ENCODE measurements at regions not wholly inside any gene's neighbourhood (a gene's known extent, or its start where the extent isn't known, plus 50 kb on each side); places are given as distances from the start of the nearest gene placed in this dataset.

GRCh38 chr1:213440766-213441165, 389.7 kb downstream of the RPS6KC1 start:
- no peak for TF ChIP-seq POLR2AphosphoS5 (IDR thresholded peaks at IDR 0.05; ENCODE audit: low read depth, low read length)
- TF ChIP-seq FOXP2 (optimal IDR thresholded peaks at IDR 0.05; ENCODE audit: borderline replicate concordance, extremely low read depth, extremely low read length, insufficient read depth) = no peak
- no peak for TF ChIP-seq REST (IDR thresholded peaks at IDR 0.05; ENCODE audit: insufficient read depth in 1 of 2, low read depth in 2 of 2, low read length in 2 of 2)
- no peak for TF ChIP-seq TAF1 (IDR thresholded peaks at IDR 0.05; ENCODE audit: borderline replicate concordance, insufficient read depth, low read length)
- TF ChIP-seq SIN3A (IDR thresholded peaks at IDR 0.05; ENCODE audit: borderline replicate concordance, insufficient read depth, low read length) = no peak

- TF ChIP-seq POLR2AphosphoS5 (IDR thresholded peaks at IDR 0.05; ENCODE audit: low read depth, low read length) (no peak), TAF1 (IDR thresholded peaks at IDR 0.05; ENCODE audit: borderline replicate concordance, insufficient read depth, low read length) (no peak), FOXP2 (optimal IDR thresholded peaks at IDR 0.05; ENCODE audit: borderline replicate concordance, extremely low read depth, extremely low read length, insufficient read depth) (no peak), SIN3A (IDR thresholded peaks at IDR 0.05; ENCODE audit: borderline replicate concordance, insufficient read depth, low read length) (no peak), REST (IDR thresholded peaks at IDR 0.05; ENCODE audit: insufficient read depth in 1 of 2, low read depth in 2 of 2, low read length in 2 of 2) (no peak)
Measured at GRCh38 chr1:213443415-213443814, 392.4 kb downstream of the RPS6KC1 start.

DNA sequence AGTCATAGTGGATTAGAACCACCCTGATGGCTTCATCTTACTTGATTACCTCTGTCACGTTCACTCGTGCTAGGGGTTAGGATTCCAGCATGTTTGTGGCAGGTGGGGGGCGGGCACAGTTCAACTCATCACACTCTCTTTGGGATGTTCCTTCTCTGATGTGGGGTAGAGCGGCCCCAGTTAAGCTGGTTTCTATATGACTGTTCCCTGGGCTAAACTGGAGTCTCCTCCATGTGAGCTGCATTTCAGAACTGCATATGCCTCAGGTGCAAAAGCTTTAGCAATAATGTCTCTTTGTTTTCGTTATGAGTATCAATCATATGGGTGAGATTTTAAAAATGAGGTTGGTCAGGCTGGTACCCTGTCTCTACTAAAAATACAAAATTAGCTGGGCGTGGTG, 393.2 kb downstream of the RPS6KC1 start:
- TF ChIP-seq REST (IDR thresholded peaks at IDR 0.05; ENCODE audit: insufficient read depth in 1 of 2, low read depth in 2 of 2, low read length in 2 of 2) (no peak), FOXP2 (optimal IDR thresholded peaks at IDR 0.05; ENCODE audit: borderline replicate concordance, extremely low read depth, extremely low read length, insufficient read depth) (no peak), SIN3A (IDR thresholded peaks at IDR 0.05; ENCODE audit: borderline replicate concordance, insufficient read depth, low read length) (no peak), TAF1 (IDR thresholded peaks at IDR 0.05; ENCODE audit: borderline replicate concordance, insufficient read depth, low read length) (no peak), POLR2AphosphoS5 (IDR thresholded peaks at IDR 0.05; ENCODE audit: low read depth, low read length) (no peak)

- TF ChIP-seq TAF1 (IDR thresholded peaks at IDR 0.05; ENCODE audit: borderline replicate concordance, insufficient read depth, low read length) = no peak
- no peak for TF ChIP-seq REST (IDR thresholded peaks at IDR 0.05; ENCODE audit: insufficient read depth in 1 of 2, low read depth in 2 of 2, low read length in 2 of 2)
- TF ChIP-seq POLR2AphosphoS5 (IDR thresholded peaks at IDR 0.05; ENCODE audit: low read depth, low read length) = no peak
- no peak for TF ChIP-seq SIN3A (IDR thresholded peaks at IDR 0.05; ENCODE audit: borderline replicate concordance, insufficient read depth, low read length)
- no peak for TF ChIP-seq FOXP2 (optimal IDR thresholded peaks at IDR 0.05; ENCODE audit: borderline replicate concordance, extremely low read depth, extremely low read length, insufficient read depth)
Measured at GRCh38 chr1:213446496-213446895, 395.5 kb downstream of the RPS6KC1 start.

- TF ChIP-seq POLR2AphosphoS5 (IDR thresholded peaks at IDR 0.05; ENCODE audit: low read depth, low read length) = no peak
Measured at GRCh38 chr1:213448360-213448759, 397.3 kb downstream of the RPS6KC1 start.
